ENCODE measurements at regions not wholly inside any gene's neighbourhood (a gene's known extent, or its start where the extent isn't known, plus 50 kb on each side); places are given as distances from the start of the nearest gene placed in this dataset.

- H3K27me3 Mint-ChIP-seq (ENCODE audit: low read depth): no peaks in the 10 kb centered on the region
- no peaks in the 10 kb centered on the region for H3K36me3 Mint-ChIP-seq (ENCODE audit: insufficient read depth)
- peaks cover 12% of the 10 kb centered on the region for H3K4me1 Mint-ChIP-seq (ENCODE audit: low read depth)
- DNase-seq: no peak
- H3K4me3 Mint-ChIP-seq: no peak overlapping the region
- peaks cover 13% of the 10 kb centered on the region for H3K9me3 Mint-ChIP-seq
- ATAC-seq: no peak
Measured at GRCh38 chr18:67300498-67300897, 216.0 kb downstream of the DSEL start.

- Mint-ChIP-seq H3K36me3 (ENCODE audit: insufficient read depth) (no peaks in the 10 kb centered on the region), H3K27me3 (ENCODE audit: low read depth) (no peaks in the 10 kb centered on the region), H3K4me3 (no peak overlapping the region), H3K4me1 (ENCODE audit: low read depth) (no peaks in the 10 kb centered on the region), H3K9me3 (peaks cover 8% of the 10 kb centered on the region)
- no peak for ATAC-seq
- DNase-seq: no peak
Measured at GRCh38 chr18:67292814-67293213, 223.7 kb downstream of the DSEL start.

- H3K4me3 Mint-ChIP-seq: no peak overlapping the region
- DNase-seq: no peak
- no peaks in the 10 kb centered on the region for H3K27me3 Mint-ChIP-seq (ENCODE audit: low read depth)
- no peak for ATAC-seq
- H3K9me3 Mint-ChIP-seq: peaks cover 8% of the 10 kb centered on the region
- no peaks in the 10 kb centered on the region for H3K36me3 Mint-ChIP-seq (ENCODE audit: insufficient read depth)
- no peaks in the 10 kb centered on the region for H3K4me1 Mint-ChIP-seq (ENCODE audit: low read depth)
Measured at GRCh38 chr18:67290421-67290820, 226.1 kb downstream of the DSEL start.

- DNase-seq: no peak
- H3K36me3 Mint-ChIP-seq (ENCODE audit: insufficient read depth): no peaks in the 10 kb centered on the region
- H3K4me1 Mint-ChIP-seq (ENCODE audit: low read depth): no peaks in the 10 kb centered on the region
- H3K4me3 Mint-ChIP-seq: no peak overlapping the region
- H3K9me3 Mint-ChIP-seq: no peaks in the 10 kb centered on the region
- no peaks in the 10 kb centered on the region for H3K27me3 Mint-ChIP-seq (ENCODE audit: low read depth)
- no peak for ATAC-seq
Measured at GRCh38 chr18:67285583-67285982, 230.9 kb downstream of the DSEL start.

GRCh38 chr18:67282796-67283195 lies 233.7 kb downstream of the DSEL start:
- Mint-ChIP-seq H3K4me1 (ENCODE audit: low read depth) (no peaks in the 10 kb centered on the region), H3K9me3 (no peaks in the 10 kb centered on the region), H3K36me3 (ENCODE audit: insufficient read depth) (no peaks in the 10 kb centered on the region), H3K4me3 (no peak overlapping the region), H3K27me3 (ENCODE audit: low read depth) (no peaks in the 10 kb centered on the region)
- no peak for DNase-seq
- no peak for ATAC-seq

- Mint-ChIP-seq H3K27me3 (ENCODE audit: low read depth) (no peaks in the 10 kb centered on the region), H3K4me1 (ENCODE audit: low read depth) (no peaks in the 10 kb centered on the region), H3K9me3 (no peaks in the 10 kb centered on the region), H3K4me3 (no peak overlapping the region), H3K36me3 (ENCODE audit: insufficient read depth) (no peaks in the 10 kb centered on the region)
- ATAC-seq: no peak
- no peak for DNase-seq
Measured at GRCh38 chr18:67281746-67282145, 234.8 kb downstream of the DSEL start.

GRCh38 chr18:67280486-67281242 lies 235.9 kb downstream of the DSEL start:
- DNase-seq: no peak
- Mint-ChIP-seq H3K4me1 (ENCODE audit: low read depth) (no peaks in the 10 kb centered on the region), H3K36me3 (ENCODE audit: insufficient read depth) (no peaks in the 10 kb centered on the region), H3K27me3 (ENCODE audit: low read depth) (no peaks in the 10 kb centered on the region), H3K4me3 (no peak overlapping the region), H3K9me3 (no peaks in the 10 kb centered on the region)
- no peak for ATAC-seq

GRCh38 chr18:67279988-67280387 lies 236.5 kb downstream of the DSEL start:
- no peaks in the 10 kb centered on the region for H3K9me3 Mint-ChIP-seq
- DNase-seq (no peak), ATAC-seq (no peak)
- no peak overlapping the region for H3K4me3 Mint-ChIP-seq
- H3K36me3 Mint-ChIP-seq (ENCODE audit: insufficient read depth): no peaks in the 10 kb centered on the region
- H3K27me3 Mint-ChIP-seq (ENCODE audit: low read depth): peaks cover 2% of the 10 kb centered on the region
- H3K4me1 Mint-ChIP-seq (ENCODE audit: low read depth): no peaks in the 10 kb centered on the region

- Mint-ChIP-seq H3K36me3 (ENCODE audit: insufficient read depth) (no peaks in the 10 kb centered on the region), H3K9me3 (no peaks in the 10 kb centered on the region), H3K27me3 (ENCODE audit: low read depth) (peaks cover 2% of the 10 kb centered on the region), H3K4me1 (ENCODE audit: low read depth) (no peaks in the 10 kb centered on the region), H3K4me3 (no peak overlapping the region)
- ATAC-seq (no peak), DNase-seq (no peak)
Measured at GRCh38 chr18:67278984-67279383, 237.5 kb downstream of the DSEL start.

- Mint-ChIP-seq H3K27me3 (ENCODE audit: low read depth) (peaks cover 2% of the 10 kb centered on the region), H3K9me3 (no peaks in the 10 kb centered on the region)
Measured at GRCh38 chr18:67276638-67277037, 239.9 kb downstream of the DSEL start.

GRCh38 chr18:67273288-67273687 lies 243.2 kb downstream of the DSEL start:
- Mint-ChIP-seq H3K36me3 (ENCODE audit: insufficient read depth) (no peaks in the 10 kb centered on the region), H3K4me1 (ENCODE audit: low read depth) (peaks cover 9% of the 10 kb centered on the region), H3K9me3 (no peaks in the 10 kb centered on the region), H3K27me3 (ENCODE audit: low read depth) (peaks cover 6% of the 10 kb centered on the region), H3K4me3 (no peak overlapping the region)
- ATAC-seq (no peak), DNase-seq (no peak)

More at GRCh38 chr18:67276638-67277037, 239.9 kb downstream of the DSEL start:
- DNase-seq: no peak
- ATAC-seq: no peak
- H3K36me3 Mint-ChIP-seq (ENCODE audit: insufficient read depth): no peaks in the 10 kb centered on the region
- H3K4me3 Mint-ChIP-seq: no peak overlapping the region
- peaks cover 4% of the 10 kb centered on the region for H3K4me1 Mint-ChIP-seq (ENCODE audit: low read depth)

GRCh38 chr18:67269206-67269605 lies 247.3 kb downstream of the DSEL start:
- DNase-seq (no peak), ATAC-seq (peak in 1 of 2 donors; percentile 54)

GRCh38 chr18:67268530-67268929 lies 248.0 kb downstream of the DSEL start:
- H3K4me3 Mint-ChIP-seq: no peak overlapping the region
- no peak for DNase-seq
- H3K4me1 Mint-ChIP-seq (ENCODE audit: low read depth): peaks cover 30% of the 10 kb centered on the region
- H3K27me3 Mint-ChIP-seq (ENCODE audit: low read depth): peaks cover 3% of the 10 kb centered on the region
- no peaks in the 10 kb centered on the region for H3K9me3 Mint-ChIP-seq
- ATAC-seq: no peak
- no peaks in the 10 kb centered on the region for H3K36me3 Mint-ChIP-seq (ENCODE audit: insufficient read depth)

More at GRCh38 chr18:67269206-67269605, 247.3 kb downstream of the DSEL start:
- Mint-ChIP-seq H3K27me3 (ENCODE audit: low read depth) (peaks cover 3% of the 10 kb centered on the region), H3K4me1 (ENCODE audit: low read depth) (peaks cover 33% of the 10 kb centered on the region), H3K36me3 (ENCODE audit: insufficient read depth) (no peaks in the 10 kb centered on the region), H3K9me3 (no peaks in the 10 kb centered on the region), H3K4me3 (no peak overlapping the region)

GRCh38 chr18:67266246-67267237 lies 250.0 kb downstream of the DSEL start:
- no peak for DNase-seq
- no peak overlapping the region for H3K4me3 Mint-ChIP-seq
- H3K27me3 Mint-ChIP-seq (ENCODE audit: low read depth): peaks cover 3% of the 10 kb centered on the region
- no peaks in the 10 kb centered on the region for H3K36me3 Mint-ChIP-seq (ENCODE audit: insufficient read depth)
- ATAC-seq: no peak
- peaks cover 39% of the 10 kb centered on the region for H3K4me1 Mint-ChIP-seq (ENCODE audit: low read depth)
- no peaks in the 10 kb centered on the region for H3K9me3 Mint-ChIP-seq
